Neural cell (in vitro differentiated cells): ENCODE measurements at regions not wholly inside any gene's neighbourhood (a gene's known extent, or its start where the extent isn't known, plus 50 kb on each side); places are given as distances from the start of the nearest gene placed in this dataset.

Source experiments
- H2AFZ ChIP-seq: fragments of 200-600, 300-800 bp; sonication (generic), shearing (Covaris generic); 2 replicates; pipeline ENCODE4 v1.6.0; 2014; ENCODE audit warnings: low read depth, mild to moderate bottlenecking, antibody characterized with exemption, low read length, moderate library complexity
- H3F3A ChIP-seq: fragments of 200-600 bp; shearing (Covaris generic); 2 replicates; pipeline ENCODE4 v1.6.1; 2016; ENCODE audit warnings: mild to moderate bottlenecking, moderate library complexity, mixed read lengths, antibody characterized with exemption, low read length; ENCODE audit not compliant: insufficient read depth, poor library complexity, severe bottlenecking
- H3K27ac ChIP-seq: fragments of 200-600, 300-800 bp; sonication (generic), shearing (Covaris generic); 2 replicates; pipeline ENCODE4 v1.5.1; 2014; ENCODE audit warnings: mild to moderate bottlenecking, low read length, moderate library complexity
- H3K27me3 ChIP-seq: fragments of 300-800, 200-600 bp; sonication (generic), shearing (Covaris generic); 2 replicates; pipeline ENCODE4 v1.6.0; 2014; ENCODE audit warnings: mild to moderate bottlenecking, low read depth, low read length, moderate library complexity; ENCODE audit not compliant: insufficient read depth
- H3K36me3 ChIP-seq: fragments of 300-800, 200-600 bp; sonication (generic), shearing (Covaris generic); 2 replicates; pipeline ENCODE4 v1.5.1; 2014; ENCODE audit warnings: mild to moderate bottlenecking, antibody characterized with exemption, low read length, moderate library complexity; ENCODE audit not compliant: insufficient read depth
- H3K4me2 ChIP-seq: fragments of 300-800, 200-600 bp; sonication (generic), shearing (Covaris generic); 2 replicates; pipeline ENCODE4 v1.6.0; 2014; ENCODE audit warnings: mild to moderate bottlenecking, low read length
- H3K4me3 ChIP-seq: fragments of 300-800, 200-600 bp; sonication (generic), shearing (Covaris generic); 2 replicates; pipeline ENCODE4 v1.5.1; 2014; ENCODE audit warnings: mild to moderate bottlenecking, low read length, moderate library complexity
- H3K79me2 ChIP-seq: fragments of 200-600 bp; shearing (Covaris generic); replicated peaks from 2 replicates; pipeline ENCODE4 v1.6.0; 2014; ENCODE audit warnings: mild to moderate bottlenecking, low read length, moderate library complexity; ENCODE audit not compliant: insufficient read depth
- H3K9ac ChIP-seq: fragments of 300-800, 200-600 bp; sonication (generic), shearing (Covaris generic); 2 replicates; pipeline ENCODE4 v1.6.1; 2016; ENCODE audit warnings: mild to moderate bottlenecking, low read length, mixed read lengths
- H3K9me2 ChIP-seq: fragments of 200-600 bp; shearing (Covaris generic); 2 replicates; pipeline ENCODE4 v1.6.1; 2016; ENCODE audit warnings: mild to moderate bottlenecking, low read length, mixed read lengths; ENCODE audit not compliant: insufficient read depth
- H3K9me3 ChIP-seq: fragments of 200-600, 300-800 bp; sonication (generic), shearing (Covaris generic); 2 replicates; pipeline ENCODE4 v1.6.1; 2016; ENCODE audit warnings: mild to moderate bottlenecking, mixed run types, low read length, moderate library complexity, mixed read lengths
- H4K20me1 ChIP-seq: fragments of 200-600 bp; shearing (Covaris generic); 2 replicates; pipeline ENCODE4 v1.6.1; 2016; ENCODE audit warnings: mild to moderate bottlenecking, mixed run types; ENCODE audit not compliant: insufficient read depth
- EP300 ChIP-seq: fragments of 450-650 bp; conservative IDR thresholded peaks from 2 replicates; pipeline ENCODE4 v1.6.1; 2014; ENCODE audit warnings: antibody characterized with exemption, mild to moderate bottlenecking, moderate library complexity; ENCODE audit not compliant: poor library complexity, severe bottlenecking
- EZH2 ChIP-seq: fragments of 200-600, 300-800 bp; shearing (Covaris generic), sonication (generic); IDR thresholded peaks from 2 replicates; pipeline ENCODE4 v1.6.1; 2014; ENCODE audit warnings: antibody characterized with exemption, low read length, borderline replicate concordance, mild to moderate bottlenecking; ENCODE audit not compliant: insufficient read depth, poor library complexity, severe bottlenecking
- MXI1 ChIP-seq: fragments of 450-650 bp; conservative IDR thresholded peaks from 2 replicates; pipeline ENCODE4 v1.6.1; 2014; ENCODE audit warnings: antibody characterized with exemption, mild to moderate bottlenecking; ENCODE audit not compliant: poor library complexity, severe bottlenecking
- POLR2AphosphoS5 ChIP-seq: IDR thresholded peaks from 2 replicates; pipeline ENCODE4 v1.6.1; 2012
- RAD21 ChIP-seq: fragments of 450-650 bp; conservative IDR thresholded peaks from 2 replicates; pipeline ENCODE4 v1.6.1; 2014; ENCODE audit warnings: antibody characterized with exemption, mild to moderate bottlenecking, moderate library complexity
- SMC3 ChIP-seq: fragments of 450-650 bp; conservative IDR thresholded peaks from 2 replicates; pipeline ENCODE4 v1.6.1; 2014; ENCODE audit warnings: antibody characterized with exemption, mild to moderate bottlenecking, moderate library complexity; ENCODE audit not compliant: poor library complexity
- TAF1 ChIP-seq: IDR thresholded peaks from 2 replicates; pipeline ENCODE4 v1.6.1; 2012; ENCODE audit warnings: low read depth
- TF ChIP-seq, protein P1 (sequence below): IDR thresholded peaks from 2 replicates; pipeline ENCODE4 v1.6.1; 2012; ENCODE audit warnings: borderline replicate concordance
- TF ChIP-seq, protein P2 (sequence below): fragments of 450-650 bp; IDR thresholded peaks from 2 replicates; pipeline ENCODE4 v1.5.1; 2014; ENCODE audit warnings: antibody characterized with exemption, mild to moderate bottlenecking, moderate library complexity; ENCODE audit not compliant: poor library complexity, severe bottlenecking

GRCh38 chr6:22027040-22027725 is 269.7 kb downstream of the PRL start:
- H3K79me2 ChIP-seq: no peaks in the 10 kb centered on the region
- no peak overlapping the region for H2AFZ ChIP-seq
- H3K27ac ChIP-seq: no peak overlapping the region
- H3K4me2 ChIP-seq: no peak overlapping the region
- no peaks in the 10 kb centered on the region for H3K36me3 ChIP-seq
- H4K20me1 ChIP-seq: no peaks in the 10 kb centered on the region
- H3K9me2 ChIP-seq: no peaks in the 10 kb centered on the region
- no peak overlapping the region for H3K4me3 ChIP-seq
- no peaks in the 10 kb centered on the region for H3F3A ChIP-seq
- TF ChIP-seq, protein P1, sequence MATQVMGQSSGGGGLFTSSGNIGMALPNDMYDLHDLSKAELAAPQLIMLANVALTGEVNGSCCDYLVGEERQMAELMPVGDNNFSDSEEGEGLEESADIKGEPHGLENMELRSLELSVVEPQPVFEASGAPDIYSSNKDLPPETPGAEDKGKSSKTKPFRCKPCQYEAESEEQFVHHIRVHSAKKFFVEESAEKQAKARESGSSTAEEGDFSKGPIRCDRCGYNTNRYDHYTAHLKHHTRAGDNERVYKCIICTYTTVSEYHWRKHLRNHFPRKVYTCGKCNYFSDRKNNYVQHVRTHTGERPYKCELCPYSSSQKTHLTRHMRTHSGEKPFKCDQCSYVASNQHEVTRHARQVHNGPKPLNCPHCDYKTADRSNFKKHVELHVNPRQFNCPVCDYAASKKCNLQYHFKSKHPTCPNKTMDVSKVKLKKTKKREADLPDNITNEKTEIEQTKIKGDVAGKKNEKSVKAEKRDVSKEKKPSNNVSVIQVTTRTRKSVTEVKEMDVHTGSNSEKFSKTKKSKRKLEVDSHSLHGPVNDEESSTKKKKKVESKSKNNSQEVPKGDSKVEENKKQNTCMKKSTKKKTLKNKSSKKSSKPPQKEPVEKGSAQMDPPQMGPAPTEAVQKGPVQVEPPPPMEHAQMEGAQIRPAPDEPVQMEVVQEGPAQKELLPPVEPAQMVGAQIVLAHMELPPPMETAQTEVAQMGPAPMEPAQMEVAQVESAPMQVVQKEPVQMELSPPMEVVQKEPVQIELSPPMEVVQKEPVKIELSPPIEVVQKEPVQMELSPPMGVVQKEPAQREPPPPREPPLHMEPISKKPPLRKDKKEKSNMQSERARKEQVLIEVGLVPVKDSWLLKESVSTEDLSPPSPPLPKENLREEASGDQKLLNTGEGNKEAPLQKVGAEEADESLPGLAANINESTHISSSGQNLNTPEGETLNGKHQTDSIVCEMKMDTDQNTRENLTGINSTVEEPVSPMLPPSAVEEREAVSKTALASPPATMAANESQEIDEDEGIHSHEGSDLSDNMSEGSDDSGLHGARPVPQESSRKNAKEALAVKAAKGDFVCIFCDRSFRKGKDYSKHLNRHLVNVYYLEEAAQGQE: no peak
- TF ChIP-seq SMC3 (no peak), TAF1 (no peak), EZH2 (no peak), EP300 (no peak), RAD21 (no peak), MXI1 (no peak), POLR2AphosphoS5 (no peak)
- TF ChIP-seq, protein P2, sequence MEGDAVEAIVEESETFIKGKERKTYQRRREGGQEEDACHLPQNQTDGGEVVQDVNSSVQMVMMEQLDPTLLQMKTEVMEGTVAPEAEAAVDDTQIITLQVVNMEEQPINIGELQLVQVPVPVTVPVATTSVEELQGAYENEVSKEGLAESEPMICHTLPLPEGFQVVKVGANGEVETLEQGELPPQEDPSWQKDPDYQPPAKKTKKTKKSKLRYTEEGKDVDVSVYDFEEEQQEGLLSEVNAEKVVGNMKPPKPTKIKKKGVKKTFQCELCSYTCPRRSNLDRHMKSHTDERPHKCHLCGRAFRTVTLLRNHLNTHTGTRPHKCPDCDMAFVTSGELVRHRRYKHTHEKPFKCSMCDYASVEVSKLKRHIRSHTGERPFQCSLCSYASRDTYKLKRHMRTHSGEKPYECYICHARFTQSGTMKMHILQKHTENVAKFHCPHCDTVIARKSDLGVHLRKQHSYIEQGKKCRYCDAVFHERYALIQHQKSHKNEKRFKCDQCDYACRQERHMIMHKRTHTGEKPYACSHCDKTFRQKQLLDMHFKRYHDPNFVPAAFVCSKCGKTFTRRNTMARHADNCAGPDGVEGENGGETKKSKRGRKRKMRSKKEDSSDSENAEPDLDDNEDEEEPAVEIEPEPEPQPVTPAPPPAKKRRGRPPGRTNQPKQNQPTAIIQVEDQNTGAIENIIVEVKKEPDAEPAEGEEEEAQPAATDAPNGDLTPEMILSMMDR: no peak
- no peaks in the 10 kb centered on the region for H3K27me3 ChIP-seq
- no peak overlapping the region for H3K9ac ChIP-seq
- H3K9me3 ChIP-seq: no peaks in the 10 kb centered on the region

- Histone ChIP-seq H3K79me2 (no peaks in the 10 kb centered on the region), H3K27ac (no peak overlapping the region), H3K9ac (no peak overlapping the region), H3K4me3 (no peak overlapping the region), H3K4me2 (no peak overlapping the region), H4K20me1 (no peaks in the 10 kb centered on the region), H3F3A (no peaks in the 10 kb centered on the region), H3K9me2 (no peaks in the 10 kb centered on the region), H3K36me3 (no peaks in the 10 kb centered on the region), H3K9me3 (no peaks in the 10 kb centered on the region), H2AFZ (no peak overlapping the region), H3K27me3 (no peaks in the 10 kb centered on the region)
- no peak for TF ChIP-seq EP300
- no peak for TF ChIP-seq POLR2AphosphoS5
These were observed 268.3 kb downstream of the PRL start for GRCh38 chr6:22028403-22029090.
